Endodermal cell (in vitro differentiated cells): ENCODE measurements at regions not wholly inside any gene's neighbourhood (a gene's known extent, or its start where the extent isn't known, plus 50 kb on each side); places are given as distances from the start of the nearest gene placed in this dataset.

Experiments
- DNase-seq: peaks from one replicate; pipeline ENCODE4 v3.0.0-alpha.2; 2017
- H3K27ac ChIP-seq: 2 replicates; pipeline ENCODE4 v1.5.1; 2013; ENCODE audit warnings: mild to moderate bottlenecking, low read depth, low read length, moderate library complexity
- H3K27me3 ChIP-seq: 2 replicates; pipeline ENCODE4 v1.6.1; 2013; ENCODE audit warnings: mild to moderate bottlenecking, low read length, moderate library complexity; ENCODE audit not compliant: insufficient read depth, control insufficient read depth, poor library complexity, severe bottlenecking
- H3K36me3 ChIP-seq: 2 replicates; pipeline ENCODE4 v1.7.0; 2013; ENCODE audit warnings: mild to moderate bottlenecking, low read length, moderate library complexity; ENCODE audit not compliant: control insufficient read depth, insufficient read depth
- H3K4me1 ChIP-seq: one replicate; pipeline ENCODE4 v1.7.0; 2013; ENCODE audit warnings: low read length; ENCODE audit not compliant: control insufficient read depth, insufficient read depth
- H3K4me3 ChIP-seq: 2 replicates; pipeline ENCODE4 v1.5.1; 2013; ENCODE audit warnings: mild to moderate bottlenecking, low read length, moderate library complexity
- H3K9ac ChIP-seq: 2 replicates; pipeline ENCODE4 v1.6.1; 2013; ENCODE audit warnings: mild to moderate bottlenecking, low read length, moderate library complexity; ENCODE audit not compliant: poor library complexity, severe bottlenecking; ENCODE audit errors: extremely low read depth
- H3K9me3 ChIP-seq: 2 replicates; pipeline ENCODE4 v1.6.1; 2013; ENCODE audit warnings: mild to moderate bottlenecking, low read length, moderate library complexity; ENCODE audit not compliant: control insufficient read depth
- H3K27ac Mint-ChIP-seq: 2 replicates; pipeline ENCODE4 v1.8.0; 2020; ENCODE audit warnings: mixed read lengths
- H3K27me3 Mint-ChIP-seq: 2 replicates; pipeline ENCODE4 v1.8.0; 2021; ENCODE audit warnings: mild to moderate bottlenecking, mixed read lengths; ENCODE audit not compliant: insufficient read depth
- H3K36me3 Mint-ChIP-seq: 2 replicates; pipeline ENCODE4 v1.8.0; 2020; ENCODE audit warnings: low read depth, mixed read lengths
- H3K4me1 Mint-ChIP-seq: 2 replicates; pipeline ENCODE4 v1.8.0; 2020; ENCODE audit warnings: mixed read lengths
- H3K4me3 Mint-ChIP-seq: 2 replicates; pipeline ENCODE4 v1.8.0; 2020; ENCODE audit warnings: mild to moderate bottlenecking, moderate library complexity, mixed read lengths
- H3K9me3 Mint-ChIP-seq: 2 replicates; pipeline ENCODE4 v1.8.0; 2020; ENCODE audit warnings: mild to moderate bottlenecking, mixed read lengths
- CTCF ChIP-seq: fragments of 200-600 bp; sonication (generic); conservative IDR thresholded peaks from 2 replicates; pipeline ENCODE4 v1.5.0; 2021; ENCODE audit warnings: antibody characterized with exemption, mild to moderate bottlenecking
- whole genome bisulfite sequencing, 2 experiments: methylation state at CpG; one replicate each; pipeline versions ENCODE4 v1.1.5 to v1.1.7; 2013; ENCODE audit warnings: missing lambda C conversion rate in 2 of 2, mixed read lengths in 1 of 2; ENCODE audit not compliant: insufficient coverage in 1 of 2, insufficient read length in 1 of 2; 5-methylcytosine and 5-hydroxymethylcytosine counted together

DNA sequence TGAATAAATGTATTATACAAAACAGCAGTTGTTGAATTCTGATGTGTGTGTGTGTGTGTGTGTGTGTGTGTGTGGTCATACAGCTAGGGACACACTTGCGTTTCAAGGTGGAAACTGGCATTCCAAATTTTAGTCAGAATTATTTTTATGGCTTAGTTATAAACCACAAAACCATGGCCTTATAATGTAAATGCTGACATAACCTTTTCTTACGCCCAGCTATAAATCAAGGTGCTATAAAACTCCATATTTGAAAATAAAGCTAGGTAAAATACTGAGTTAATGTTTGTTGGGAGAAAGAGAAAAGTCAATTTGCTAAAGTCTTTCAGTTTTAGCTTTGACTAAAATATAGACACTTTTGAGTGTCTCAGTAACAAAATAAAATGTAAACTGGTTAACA is 345.1 kb upstream of the NR3C2 start:
- Mint-ChIP-seq H3K4me3 (no peak overlapping the region), H3K36me3 (no peaks in the 10 kb centered on the region), H3K27ac (no peak overlapping the region), H3K27me3 (peaks cover 7% of the 10 kb centered on the region), H3K9me3 (no peaks in the 10 kb centered on the region), H3K4me1 (peaks cover 4% of the 10 kb centered on the region)
- H3K27me3 ChIP-seq: no peaks in the 10 kb centered on the region
- no peak overlapping the region for H3K4me3 ChIP-seq
- no peaks in the 10 kb centered on the region for H3K36me3 ChIP-seq
- H3K4me1 ChIP-seq: no peaks in the 10 kb centered on the region
- no peak for TF ChIP-seq CTCF
- WGBS, 2 experiments: 92% methylated on average over 2 of the region's 2 CpGs; no CpG with 5 or more reads in 1 of the 2 experiments
- no peak overlapping the region for H3K9ac ChIP-seq
- DNase-seq: no peak
- no peaks in the 10 kb centered on the region for H3K9me3 ChIP-seq
- H3K27ac ChIP-seq: no peak overlapping the region

DNA sequence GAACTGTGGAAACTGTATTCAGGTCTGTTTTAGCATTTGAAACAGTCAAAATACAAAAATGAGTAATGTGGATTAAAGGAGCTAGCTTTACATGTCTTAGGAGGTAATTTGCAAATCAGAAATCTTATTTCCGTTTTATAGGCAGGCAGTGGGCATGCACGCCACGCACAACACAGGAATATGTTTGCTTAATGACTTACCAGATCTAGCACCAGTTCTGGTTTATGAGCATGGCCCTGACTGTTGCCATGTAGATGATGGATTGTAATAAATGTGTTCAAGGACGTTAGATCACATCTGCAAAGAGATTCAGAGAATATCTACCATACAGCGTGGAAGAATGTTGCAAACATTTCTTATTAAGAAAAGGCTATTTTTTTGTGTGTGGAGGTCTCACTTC is 344.5 kb upstream of the NR3C2 start:
- no peak overlapping the region for H3K4me3 Mint-ChIP-seq
- no peak for TF ChIP-seq CTCF
- peaks cover 10% of the 10 kb centered on the region for H3K4me1 Mint-ChIP-seq
- Histone ChIP-seq H3K4me1 (no peaks in the 10 kb centered on the region), H3K36me3 (no peaks in the 10 kb centered on the region), H3K27me3 (no peaks in the 10 kb centered on the region), H3K9me3 (no peaks in the 10 kb centered on the region), H3K9ac (no peak overlapping the region), H3K27ac (no peak overlapping the region), H3K4me3 (no peak overlapping the region)
- WGBS, 2 experiments: 86 to 94% methylated on average over 4 to 5 of the region's 5 CpGs
- peaks cover 4% of the 10 kb centered on the region for H3K9me3 Mint-ChIP-seq
- H3K27ac Mint-ChIP-seq: no peak overlapping the region
- no peaks in the 10 kb centered on the region for H3K36me3 Mint-ChIP-seq
- no peak for DNase-seq
- peaks cover 7% of the 10 kb centered on the region for H3K27me3 Mint-ChIP-seq

DNA sequence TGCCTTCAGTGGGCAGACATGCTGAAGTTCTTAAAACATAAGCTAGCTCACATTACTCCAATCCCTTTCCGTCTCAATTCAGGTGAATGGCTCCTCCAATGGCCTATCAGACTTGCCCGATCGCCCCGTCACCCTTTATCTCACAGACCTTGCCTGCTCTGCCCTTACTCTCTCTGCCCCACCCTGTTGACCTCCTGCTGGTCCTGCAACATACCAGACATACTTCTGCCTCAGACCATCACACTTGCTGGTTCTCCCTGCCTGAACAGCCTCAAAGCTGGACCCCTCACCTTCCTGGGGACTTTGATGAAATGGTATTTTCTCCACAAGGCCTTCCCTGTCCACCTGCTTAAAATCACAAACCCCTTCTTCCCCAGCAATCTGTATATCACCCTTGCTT is 340.1 kb upstream of the NR3C2 start:
- no peak overlapping the region for H3K4me3 ChIP-seq
- TF ChIP-seq CTCF: no peak
- H3K27ac Mint-ChIP-seq: peak overlapping the region; percentile 82
- peaks cover 7% of the 10 kb centered on the region for H3K27me3 Mint-ChIP-seq
- peaks cover 4% of the 10 kb centered on the region for H3K9me3 Mint-ChIP-seq
- no peaks in the 10 kb centered on the region for H3K9me3 ChIP-seq
- H3K4me1 Mint-ChIP-seq: peaks cover 11% of the 10 kb centered on the region
- H3K27me3 ChIP-seq: no peaks in the 10 kb centered on the region
- DNase-seq: peak; percentile 97
- H3K4me3 Mint-ChIP-seq: no peak overlapping the region
- 47% methylated on average over 4 of the region's 4 CpGs; no CpG with 5 or more reads in 1 of the 2 experiments for WGBS, 2 experiments
- no peak overlapping the region for H3K27ac ChIP-seq
- H3K4me1 ChIP-seq: no peaks in the 10 kb centered on the region
- no peak overlapping the region for H3K9ac ChIP-seq
- H3K36me3 ChIP-seq: no peaks in the 10 kb centered on the region
- H3K36me3 Mint-ChIP-seq: no peaks in the 10 kb centered on the region
